ENCODE measurements at regions not wholly inside any gene's neighbourhood (a gene's known extent, or its start where the extent isn't known, plus 50 kb on each side); places are given as distances from the start of the nearest gene placed in this dataset.
"Not testable (repeated sequence)": the region's sequence is repeated elsewhere in the genome, so short reads cannot be mapped to it uniquely, and the experiment has no call there.

DNA sequence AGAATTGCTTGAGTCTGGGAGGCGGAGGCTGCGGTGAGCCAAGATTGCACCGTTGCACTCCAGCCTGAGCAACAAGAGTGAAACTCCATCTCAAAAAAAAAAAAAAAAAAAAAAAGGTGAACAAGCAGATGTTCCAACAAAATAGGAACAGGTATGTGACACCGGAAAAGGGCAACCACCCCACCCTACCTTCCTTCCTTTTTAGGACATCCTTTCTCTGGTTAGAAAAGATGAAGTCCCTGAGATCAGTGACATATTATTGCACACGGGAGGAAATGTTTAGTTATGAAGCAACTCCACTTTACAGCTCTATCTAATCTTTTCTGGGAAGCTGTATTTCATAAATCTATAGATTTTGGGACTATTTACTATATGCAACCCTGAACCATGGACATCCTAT lies 114.2 kb upstream of the MON1B start:
- no peak for DNase-seq

- no peak for DNase-seq
These were observed 113.6 kb upstream of the MON1B start for GRCh38 chr16:77077256-77077922.

- no peak for DNase-seq
These were observed 105.0 kb upstream of the MON1B start for GRCh38 chr16:77085981-77086380.

DNA sequence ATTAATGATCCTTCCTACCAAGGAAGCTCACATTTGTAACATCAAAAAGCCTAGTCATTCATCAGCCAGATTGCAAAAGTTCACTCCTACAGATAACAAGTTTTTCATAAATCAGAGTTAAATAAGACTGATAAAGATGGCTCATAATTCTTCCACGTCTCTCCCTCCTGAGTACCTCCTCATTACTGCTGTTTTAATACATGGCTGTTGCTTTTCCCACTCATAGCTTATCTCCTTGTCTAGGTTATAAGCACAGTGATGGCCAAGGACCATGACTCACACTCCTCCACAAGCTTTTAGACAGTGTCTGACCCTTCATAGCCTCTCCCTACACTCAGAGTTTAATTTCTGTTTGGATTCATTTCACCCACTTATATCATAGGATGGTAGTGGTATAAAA lies 100.9 kb upstream of the MON1B start:
- DNase-seq = no peak

DNA sequence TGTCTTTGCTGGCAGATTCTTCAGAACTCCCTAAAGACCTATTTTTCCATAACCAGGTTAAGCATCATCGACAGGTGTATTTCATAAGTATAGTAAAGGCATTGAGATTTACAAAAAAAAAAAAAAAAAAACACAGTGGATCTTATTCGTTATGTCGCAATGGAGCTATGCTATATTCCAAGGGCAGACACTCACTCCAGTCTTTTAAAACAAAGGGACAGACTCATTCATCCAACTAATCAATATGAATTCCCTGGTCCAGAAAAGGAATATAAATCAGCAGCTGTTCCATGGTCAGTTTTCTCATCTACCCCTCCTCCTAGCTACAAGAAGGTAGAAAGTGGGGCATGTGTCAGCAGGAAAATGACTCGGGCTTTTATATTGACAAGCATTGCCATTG lies 97.7 kb upstream of the MON1B start:
- DNase-seq = no peak

- no peak for DNase-seq
These were observed 97.0 kb upstream of the MON1B start for GRCh38 chr16:77093999-77094398.

GRCh38 chr16:77111056-77111565 lies 79.9 kb upstream of the MON1B start:
- no peak for DNase-seq

- DNase-seq = no peak
These were observed 78.2 kb upstream of the MON1B start for GRCh38 chr16:77112746-77113145.

DNA sequence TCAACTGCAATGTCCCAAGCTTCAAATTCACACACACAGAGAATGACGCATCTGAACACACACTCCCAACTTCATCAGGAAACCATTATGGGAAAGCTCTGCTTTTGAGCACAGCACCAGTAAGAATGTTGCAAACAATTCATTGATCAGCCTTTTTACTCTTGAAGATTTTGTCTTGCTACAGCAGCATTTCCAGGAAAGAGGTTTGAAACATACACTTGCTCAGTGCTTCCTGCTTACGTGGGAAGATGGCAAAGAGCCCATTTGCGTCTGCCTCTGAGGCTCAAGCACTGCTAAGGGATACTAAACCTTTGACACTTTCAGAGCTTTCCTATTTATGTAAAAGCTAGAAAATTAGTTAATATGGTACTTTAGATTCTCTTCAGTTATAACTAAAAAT lies 77.2 kb upstream of the MON1B start:
- DNase-seq = no peak

GRCh38 chr16:77114361-77114760 lies 76.6 kb upstream of the MON1B start:
- not testable (repeated sequence) for DNase-seq

DNA sequence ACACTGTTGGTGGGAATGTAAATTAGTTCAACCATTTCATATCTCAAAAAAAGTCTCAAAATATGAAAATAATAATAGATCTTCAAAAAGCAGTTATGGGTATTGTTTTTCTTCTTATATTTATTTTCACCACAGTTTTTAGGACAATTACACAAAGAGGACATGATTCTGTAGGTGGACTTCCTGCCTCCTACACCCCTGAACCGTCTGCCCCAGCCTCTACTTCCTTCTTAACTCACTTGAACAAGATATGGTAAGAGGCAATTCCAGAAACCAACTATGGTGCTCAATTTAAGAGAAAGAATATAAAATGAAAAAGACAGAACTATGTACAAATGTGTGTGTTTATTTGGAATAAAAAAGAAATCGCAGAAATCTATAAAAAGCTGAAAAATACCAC lies 74.1 kb upstream of the MON1B start:
- no peak for DNase-seq

- no peak for DNase-seq
These were observed 73.3 kb upstream of the MON1B start for GRCh38 chr16:77117707-77118106.

GRCh38 chr16:77131398-77131797 lies 59.6 kb upstream of the MON1B start:
- DNase-seq = no peak

DNA sequence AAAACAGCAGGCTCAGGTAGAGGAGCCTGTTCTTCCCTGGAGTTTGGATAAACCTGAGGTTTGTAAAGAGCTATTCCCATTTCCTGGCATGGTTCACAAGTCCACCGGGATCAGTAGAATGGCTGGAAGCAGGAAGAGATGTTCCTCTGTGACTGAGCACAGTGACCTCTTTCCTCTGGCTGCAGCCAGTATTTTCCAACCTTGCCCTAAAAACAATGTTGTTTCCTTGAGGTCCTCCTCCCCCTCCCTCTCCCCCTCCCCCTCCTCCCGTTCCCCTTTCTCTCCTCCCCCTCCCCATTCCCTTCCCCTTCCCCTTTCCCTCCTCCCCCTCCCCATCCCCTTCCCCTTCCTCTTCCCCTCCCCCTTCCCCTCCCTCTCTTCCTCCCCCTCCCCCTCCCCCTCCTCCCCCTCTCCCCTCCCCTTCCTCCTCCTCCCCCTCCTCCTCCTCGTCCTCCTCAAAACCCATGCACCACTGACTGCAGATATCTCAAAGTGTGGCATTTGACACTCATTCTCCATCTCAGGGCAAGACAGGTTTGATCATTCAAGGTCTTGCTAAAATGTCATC lies 58.9 kb upstream of the MON1B start:
- DNase-seq = no peak

DNA sequence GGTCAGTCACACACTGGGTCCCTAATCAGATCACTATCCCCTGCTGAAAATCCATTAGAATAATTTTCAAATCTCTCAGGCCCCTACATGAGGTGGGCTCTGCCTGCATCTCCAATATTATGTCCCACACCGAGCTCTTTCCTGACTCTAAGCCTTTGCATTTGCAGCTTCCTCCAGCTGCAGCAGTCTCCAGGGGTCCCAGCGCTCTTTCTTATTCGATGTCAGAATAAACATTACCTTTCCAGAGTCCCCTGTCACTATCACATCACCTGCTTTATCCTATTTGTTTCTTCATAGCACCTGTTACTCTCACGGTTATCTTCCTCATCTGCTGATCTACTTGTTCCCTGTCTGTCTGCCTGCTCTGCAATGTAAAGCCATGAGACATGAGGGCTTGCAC lies 57.3 kb upstream of the MON1B start:
- no peak for DNase-seq

- no peak for DNase-seq
These were observed 53.9 kb upstream of the MON1B start for GRCh38 chr16:77137045-77137444.
